ENCODE measurements at regions not wholly inside any gene's neighbourhood (a gene's known extent, or its start where the extent isn't known, plus 50 kb on each side); places are given as distances from the start of the nearest gene placed in this dataset.
"Not testable (repeated sequence)": the region's sequence is repeated elsewhere in the genome, so short reads cannot be mapped to it uniquely, and the experiment has no call there.

- no peak overlapping the region for H3K27ac ChIP-seq
- TF ChIP-seq CTCF (conservative IDR thresholded peaks at IDR 0.05), result no peak
These were observed 173.5 kb upstream of the KRR1 start for GRCh38 chr12:75684678-75685616.

GRCh38 chr12:75683995-75684586 is 172.7 kb upstream of the KRR1 start:
- not testable (repeated sequence) for H3K27ac ChIP-seq

GRCh38 chr12:75683220-75683619 is 171.8 kb upstream of the KRR1 start:
- no peak overlapping the region for H3K27ac ChIP-seq
- no peak for TF ChIP-seq CTCF (conservative IDR thresholded peaks at IDR 0.05)

- TF ChIP-seq CTCF (conservative IDR thresholded peaks at IDR 0.05), result no peak
- no peak overlapping the region for H3K27ac ChIP-seq
These were observed 166.1 kb upstream of the KRR1 start for GRCh38 chr12:75677522-75677921.

- TF ChIP-seq CTCF (conservative IDR thresholded peaks at IDR 0.05), result no peak
These were observed 163.0 kb upstream of the KRR1 start for GRCh38 chr12:75674393-75674792.

GRCh38 chr12:75672200-75672599 is 160.8 kb upstream of the KRR1 start:
- no peak for TF ChIP-seq CTCF (conservative IDR thresholded peaks at IDR 0.05)
- H3K27ac ChIP-seq, result no peak overlapping the region

More at GRCh38 chr12:75674393-75674792, 163.0 kb upstream of the KRR1 start:
- no peak overlapping the region for H3K27ac ChIP-seq

- no peak for TF ChIP-seq CTCF (conservative IDR thresholded peaks at IDR 0.05)
- no peak overlapping the region for H3K27ac ChIP-seq
These were observed 158.8 kb upstream of the KRR1 start for GRCh38 chr12:75670216-75670615.

- H3K27ac ChIP-seq, result peak overlapping the region; percentile 25; the same call in 1 of the 2 replicates
- no peak for TF ChIP-seq CTCF (conservative IDR thresholded peaks at IDR 0.05)
These were observed 155.5 kb upstream of the KRR1 start for GRCh38 chr12:75666939-75667334.
